ENCODE measurements at regions not wholly inside any gene's neighbourhood (a gene's known extent, or its start where the extent isn't known, plus 50 kb on each side); places are given as distances from the start of the nearest gene placed in this dataset.

GRCh38 chr1:70890408-70890807 is 157.2 kb downstream of the PTGER3 start:
- no peaks in the 10 kb centered on the region for H3K36me3 ChIP-seq
- H3K27ac ChIP-seq = no peak overlapping the region
- intact Hi-C loops (cut with DNase I; ENCODE audit: low total_unique reads) = no loop called here
- H3K4me3 ChIP-seq = no peak overlapping the region
- no peaks in the 10 kb centered on the region for H3K9me3 ChIP-seq
- no peak for DNase-seq
- no peaks in the 10 kb centered on the region for H3K4me1 ChIP-seq
- TF ChIP-seq, protein P1, sequence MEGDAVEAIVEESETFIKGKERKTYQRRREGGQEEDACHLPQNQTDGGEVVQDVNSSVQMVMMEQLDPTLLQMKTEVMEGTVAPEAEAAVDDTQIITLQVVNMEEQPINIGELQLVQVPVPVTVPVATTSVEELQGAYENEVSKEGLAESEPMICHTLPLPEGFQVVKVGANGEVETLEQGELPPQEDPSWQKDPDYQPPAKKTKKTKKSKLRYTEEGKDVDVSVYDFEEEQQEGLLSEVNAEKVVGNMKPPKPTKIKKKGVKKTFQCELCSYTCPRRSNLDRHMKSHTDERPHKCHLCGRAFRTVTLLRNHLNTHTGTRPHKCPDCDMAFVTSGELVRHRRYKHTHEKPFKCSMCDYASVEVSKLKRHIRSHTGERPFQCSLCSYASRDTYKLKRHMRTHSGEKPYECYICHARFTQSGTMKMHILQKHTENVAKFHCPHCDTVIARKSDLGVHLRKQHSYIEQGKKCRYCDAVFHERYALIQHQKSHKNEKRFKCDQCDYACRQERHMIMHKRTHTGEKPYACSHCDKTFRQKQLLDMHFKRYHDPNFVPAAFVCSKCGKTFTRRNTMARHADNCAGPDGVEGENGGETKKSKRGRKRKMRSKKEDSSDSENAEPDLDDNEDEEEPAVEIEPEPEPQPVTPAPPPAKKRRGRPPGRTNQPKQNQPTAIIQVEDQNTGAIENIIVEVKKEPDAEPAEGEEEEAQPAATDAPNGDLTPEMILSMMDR (IDR thresholded peaks at IDR 0.05) = no peak
- no peak for TF ChIP-seq POLR2A (IDR thresholded peaks at IDR 0.05)
- no peaks in the 10 kb centered on the region for H3K27me3 ChIP-seq

- no peak for DNase-seq
- H3K9me3 ChIP-seq = no peaks in the 10 kb centered on the region
- no peaks in the 10 kb centered on the region for H3K27me3 ChIP-seq
- intact Hi-C loops (cut with DNase I; ENCODE audit: low total_unique reads) = no loop called here
- no peak for TF ChIP-seq POLR2A (IDR thresholded peaks at IDR 0.05)
- TF ChIP-seq, protein P1 (IDR thresholded peaks at IDR 0.05) = no peak
- no peaks in the 10 kb centered on the region for H3K4me1 ChIP-seq
- peak overlapping the region in 1 of 2 donors; percentile 17 for H3K27ac ChIP-seq
- H3K36me3 ChIP-seq = no peaks in the 10 kb centered on the region
- H3K4me3 ChIP-seq = no peak overlapping the region
These were observed 156.4 kb downstream of the PTGER3 start for GRCh38 chr1:70891051-70891843.

DNA sequence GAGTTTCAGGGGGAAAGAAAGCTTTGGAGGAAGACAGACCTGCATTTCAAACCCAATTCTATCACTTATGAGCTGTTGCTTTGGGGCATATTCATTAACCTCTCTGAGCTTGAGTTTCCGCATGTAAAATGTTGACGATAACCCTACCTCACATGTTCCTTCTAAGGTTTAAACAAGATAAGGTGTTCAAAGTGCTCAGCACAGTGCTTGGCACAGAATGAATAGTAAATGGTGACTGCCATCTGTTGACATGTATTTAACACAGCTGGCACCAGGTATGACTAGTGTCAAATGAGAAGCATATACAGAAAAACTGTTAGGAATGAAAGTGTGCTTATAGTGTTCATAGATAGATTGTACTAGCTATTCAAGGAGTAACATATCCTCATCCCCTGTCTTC is 155.5 kb downstream of the PTGER3 start:
- no peaks in the 10 kb centered on the region for H3K9me3 ChIP-seq
- H3K36me3 ChIP-seq = no peaks in the 10 kb centered on the region
- intact Hi-C loops (cut with DNase I; ENCODE audit: low total_unique reads) = no loop called here
- H3K27me3 ChIP-seq = no peaks in the 10 kb centered on the region
- peak overlapping the region in 1 of 2 donors; percentile 17 for H3K27ac ChIP-seq
- no peak overlapping the region for H3K4me3 ChIP-seq
- no peaks in the 10 kb centered on the region for H3K4me1 ChIP-seq
- no peak for DNase-seq
- TF ChIP-seq, protein P1 (IDR thresholded peaks at IDR 0.05) = no peak
- no peak for TF ChIP-seq POLR2A (IDR thresholded peaks at IDR 0.05)

DNA sequence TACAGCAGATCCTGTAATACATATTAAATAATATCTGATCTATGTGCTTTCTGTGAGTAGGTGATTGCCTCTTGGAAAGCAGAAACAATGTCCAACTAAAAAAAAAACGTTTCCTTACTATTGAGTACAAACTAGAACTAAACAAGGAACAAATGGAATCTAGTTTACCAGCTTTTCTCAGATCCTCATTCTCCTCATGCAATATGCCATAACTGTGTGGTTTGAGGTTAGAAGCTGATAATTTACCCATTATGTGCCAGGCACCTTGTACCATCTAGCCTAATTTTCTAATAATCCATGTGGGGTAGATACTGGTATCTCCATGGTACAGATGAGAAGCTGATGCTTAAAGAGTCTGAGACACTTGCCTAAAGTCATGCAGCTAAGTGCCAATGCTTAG is 154.7 kb downstream of the PTGER3 start:
- H3K9me3 ChIP-seq = no peaks in the 10 kb centered on the region
- no peak for TF ChIP-seq POLR2A (IDR thresholded peaks at IDR 0.05)
- TF ChIP-seq, protein P1 (IDR thresholded peaks at IDR 0.05) = no peak
- no peak for DNase-seq
- no peak overlapping the region for H3K27ac ChIP-seq
- intact Hi-C loops (cut with DNase I; ENCODE audit: low total_unique reads) = no loop called here
- no peaks in the 10 kb centered on the region for H3K27me3 ChIP-seq
- H3K36me3 ChIP-seq = no peaks in the 10 kb centered on the region
- H3K4me1 ChIP-seq = no peaks in the 10 kb centered on the region
- no peak overlapping the region for H3K4me3 ChIP-seq

GRCh38 chr1:70893381-70893780 is 154.2 kb downstream of the PTGER3 start:
- Histone ChIP-seq H3K4me1 (no peaks in the 10 kb centered on the region), H3K4me3 (no peak overlapping the region), H3K27ac (no peak overlapping the region), H3K9me3 (no peaks in the 10 kb centered on the region), H3K27me3 (no peaks in the 10 kb centered on the region), H3K36me3 (no peaks in the 10 kb centered on the region)
- no peak for DNase-seq
- intact Hi-C loops (cut with DNase I; ENCODE audit: low total_unique reads) = no loop called here
- TF ChIP-seq, protein P1 (IDR thresholded peaks at IDR 0.05) = no peak
- TF ChIP-seq POLR2A (IDR thresholded peaks at IDR 0.05) = no peak
